Thymus (tissue), 11 donors: ENCODE measurements at regions not wholly inside any gene's neighbourhood (a gene's known extent, or its start where the extent isn't known, plus 50 kb on each side); places are given as distances from the start of the nearest gene placed in this dataset.
A peak's percentile ranks its signal among the peaks of the same experiment; 100 is the strongest.
"Not testable (repeated sequence)": the region's sequence is repeated elsewhere in the genome, so short reads cannot be mapped to it uniquely, and the experiment has no call there.

Experiments used
- DNase-seq, 9 donors: peaks; one replicate each; pipeline ENCODE4 v3.0.0-alpha.2; 2013; ENCODE audit warnings: low spot score in 9 of 9, low read depth in 6 of 9, missing footprints in 1 of 9
- H3K27ac ChIP-seq, 2 donors: one replicate each; pipeline ENCODE4 v1.5.1; 2013; ENCODE audit warnings: control low read depth in 1 of 2, low read depth in 1 of 2, low read length in 1 of 2, mild to moderate bottlenecking in 1 of 2, moderate library complexity in 1 of 2
- H3K27me3 ChIP-seq, 2 donors: one replicate each; pipeline ENCODE4 v1.5.1; 2013; ENCODE audit warnings: low read length in 1 of 2; ENCODE audit not compliant: control insufficient read depth in 2 of 2, insufficient read depth in 1 of 2
- H3K36me3 ChIP-seq, 2 donors: one replicate each; pipeline ENCODE4 v1.5.1; 2013; ENCODE audit warnings: low read length in 1 of 2, mild to moderate bottlenecking in 1 of 2, moderate library complexity in 1 of 2; ENCODE audit not compliant: control insufficient read depth in 2 of 2, insufficient read depth in 2 of 2
- H3K4me1 ChIP-seq, 2 donors: one replicate each; pipeline ENCODE4 v1.5.1; 2013; ENCODE audit warnings: low read length in 2 of 2; ENCODE audit not compliant: control insufficient read depth in 2 of 2, insufficient read depth in 2 of 2
- H3K4me3 ChIP-seq, 2 donors: one replicate each; pipeline ENCODE4 v1.5.1; 2013; ENCODE audit warnings: low read length in 2 of 2, control low read depth in 1 of 2, mild to moderate bottlenecking in 1 of 2
- H3K9me3 ChIP-seq, 2 donors: one replicate each; pipeline ENCODE4 v1.5.1; 2013; ENCODE audit warnings: low read length in 1 of 2, mild to moderate bottlenecking in 1 of 2; ENCODE audit not compliant: control insufficient read depth in 2 of 2, insufficient read depth in 1 of 2
- WGBS: extraction: QIAGEN DNeasy Blood & Tissue Kit; methylation state at CpG from one replicate; pipeline ENCODE4 v1.1.7; 2013; 5-methylcytosine and 5-hydroxymethylcytosine counted together
- donor health status: healthy.

DNA sequence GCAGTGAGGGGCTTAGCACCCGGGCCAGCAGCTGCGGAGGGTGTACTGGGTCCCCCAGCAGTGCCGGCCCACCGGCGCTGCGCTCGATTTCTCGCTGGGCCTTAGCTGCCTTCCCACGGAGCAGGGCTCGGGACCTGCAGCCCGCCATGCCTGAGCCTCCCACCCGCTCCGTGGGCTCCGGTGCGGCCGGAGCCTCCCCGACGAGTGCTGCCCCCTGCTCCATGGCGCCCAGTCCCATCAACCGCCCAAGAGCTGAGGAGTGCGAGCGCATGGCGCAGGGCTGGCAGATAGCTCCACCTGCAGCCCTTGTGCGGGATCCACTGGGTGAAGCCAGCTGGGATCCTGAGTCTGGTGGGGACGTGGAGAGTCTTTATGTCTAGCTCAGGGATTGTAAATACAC lies 813.1 kb downstream of the CCSER2 start:
- not testable (repeated sequence) for H3K4me3 ChIP-seq, H3K36me3 ChIP-seq, H3K27me3 ChIP-seq, H3K4me1 ChIP-seq, H3K9me3 ChIP-seq, DNase-seq, H3K27ac ChIP-seq
- WGBS, result 96% methylated on average over 25 of the region's 25 CpGs

DNA sequence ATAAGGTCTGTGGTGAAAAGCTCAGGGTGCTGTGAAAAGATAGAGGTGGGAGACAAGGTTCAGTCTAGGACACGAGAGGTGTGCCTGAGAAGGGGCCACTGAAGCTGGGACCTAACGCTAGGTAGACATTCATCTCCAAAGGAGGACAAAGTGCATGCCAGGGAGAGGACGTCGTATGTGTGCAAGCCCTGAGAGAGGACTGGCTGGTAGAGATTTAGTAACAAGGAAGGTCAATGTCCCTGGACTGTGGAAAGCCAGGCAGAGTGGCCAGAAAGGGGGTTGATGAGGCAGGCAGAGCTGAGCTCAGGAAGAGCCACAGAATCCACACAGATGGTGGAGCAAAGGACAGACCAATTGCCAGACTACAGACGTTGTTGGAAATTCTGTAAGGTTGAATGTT lies 817.6 kb downstream of the CCSER2 start:
- no peaks in the 10 kb centered on the region for H3K36me3 ChIP-seq
- H3K4me3 ChIP-seq, result no peak overlapping the region
- 80% methylated on average over 5 of the region's 5 CpGs for WGBS
- no peak for DNase-seq
- H3K27ac ChIP-seq, result no peak overlapping the region
- no peaks in the 10 kb centered on the region for H3K4me1 ChIP-seq
- no peaks in the 10 kb centered on the region for H3K9me3 ChIP-seq
- H3K27me3 ChIP-seq, result no peaks in the 10 kb centered on the region

DNA sequence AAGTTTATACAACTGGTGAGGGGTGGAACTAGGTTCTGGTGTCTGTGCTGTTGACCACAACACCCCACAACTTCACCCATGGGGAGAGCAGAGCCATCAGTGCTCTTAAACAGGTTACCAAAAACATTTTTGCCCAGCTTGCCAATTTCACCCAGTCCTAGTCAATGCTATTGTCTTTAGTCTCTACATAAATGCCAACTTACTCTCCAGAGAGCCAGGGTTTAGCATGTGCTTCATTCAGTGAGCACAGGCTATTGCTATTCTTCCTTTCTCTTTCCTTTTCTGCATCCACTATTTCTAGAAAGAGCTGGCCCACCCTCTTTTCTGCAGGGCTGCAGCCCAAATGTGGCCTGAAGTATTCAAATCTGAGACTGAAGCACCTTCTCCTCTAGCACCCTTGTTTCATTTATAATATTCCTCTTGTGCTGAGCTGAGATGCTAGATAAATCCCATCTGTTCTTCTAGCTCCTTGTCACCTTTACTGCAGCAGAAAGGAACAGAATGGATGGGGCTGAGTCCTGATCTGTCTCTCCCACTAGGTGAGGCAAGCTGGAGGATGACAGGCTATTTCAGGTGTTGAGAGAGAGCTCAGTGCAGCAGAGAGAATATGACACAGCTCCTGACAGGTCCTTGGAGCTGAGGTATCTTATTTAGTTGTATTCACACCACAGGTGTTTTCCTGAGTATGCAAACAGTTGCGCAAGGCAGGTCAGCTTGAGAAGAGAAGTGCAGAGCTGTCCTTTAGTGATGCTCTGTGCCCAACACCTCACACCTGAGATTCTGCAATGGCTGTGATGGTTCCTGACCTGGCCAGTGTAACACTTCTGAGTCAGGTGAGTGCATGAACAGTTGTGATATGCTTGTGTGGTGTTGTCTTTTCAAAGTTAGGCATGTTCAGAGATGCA lies 819.2 kb downstream of the CCSER2 start:
- peak in 1 of 9 donors; percentile 2 for DNase-seq
- Histone ChIP-seq H3K27me3 (no peaks in the 10 kb centered on the region), H3K27ac (no peak overlapping the region), H3K9me3 (no peaks in the 10 kb centered on the region), H3K36me3 (no peaks in the 10 kb centered on the region), H3K4me1 (no peaks in the 10 kb centered on the region), H3K4me3 (no peak overlapping the region)
- 91% methylated on average over 1 of the region's 1 CpG for WGBS

DNA sequence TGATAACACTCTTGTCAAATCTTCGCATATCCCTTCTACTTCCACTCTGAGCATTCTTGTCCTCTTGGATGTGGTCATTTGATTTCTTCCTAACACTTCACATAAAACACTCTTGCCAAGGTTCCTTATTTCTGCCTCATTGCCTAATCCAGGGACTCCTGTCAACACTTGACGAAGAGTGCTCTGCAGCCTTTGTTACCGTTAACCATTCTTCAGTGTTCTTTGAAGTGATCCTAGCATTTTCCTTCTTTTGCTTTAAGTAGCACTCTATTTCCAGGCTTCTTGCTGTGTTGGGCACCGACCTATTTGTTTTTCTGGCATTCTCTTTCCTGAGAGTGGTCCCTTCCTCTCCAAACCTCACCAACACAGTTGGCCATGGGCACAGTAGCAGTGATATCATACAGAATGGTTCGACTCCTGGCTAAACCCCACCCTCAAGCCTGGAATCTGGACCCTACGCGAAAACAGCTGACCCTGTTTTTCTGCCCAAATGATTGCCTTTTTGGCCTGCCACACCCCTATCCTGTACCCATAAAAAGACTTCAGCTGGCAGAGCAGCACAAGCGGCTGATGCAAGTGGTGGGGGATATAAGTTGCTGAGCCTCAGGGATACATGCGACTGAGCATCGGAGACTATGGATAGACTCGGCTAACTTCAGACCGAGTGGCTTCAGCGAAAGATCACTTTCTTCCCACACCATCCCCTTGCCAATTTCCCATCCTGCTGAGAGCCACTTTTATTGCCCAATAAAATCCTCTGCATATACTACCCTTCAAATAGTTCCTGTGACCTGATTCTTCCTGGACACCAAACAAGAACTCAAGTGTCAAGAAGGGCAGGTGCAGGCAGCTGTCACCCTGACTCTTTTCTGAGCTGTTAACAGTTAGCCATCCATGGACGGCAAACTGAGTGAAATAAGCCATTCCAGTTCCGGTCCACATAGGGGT lies 820.6 kb downstream of the CCSER2 start:
- Histone ChIP-seq H3K9me3 (no peaks in the 10 kb centered on the region), H3K4me3 (no peak overlapping the region), H3K36me3 (no peaks in the 10 kb centered on the region), H3K4me1 (no peaks in the 10 kb centered on the region), H3K27ac (no peak overlapping the region), H3K27me3 (no peaks in the 10 kb centered on the region)
- DNase-seq, result no peak
- WGBS, result 65% methylated on average over 15 of the region's 15 CpGs

GRCh38 chr10:85149766-85150165 lies 821.4 kb downstream of the CCSER2 start:
- Histone ChIP-seq H3K9me3 (no peaks in the 10 kb centered on the region), H3K4me3 (no peak overlapping the region), H3K36me3 (no peaks in the 10 kb centered on the region), H3K27ac (no peak overlapping the region), H3K4me1 (no peaks in the 10 kb centered on the region), H3K27me3 (no peaks in the 10 kb centered on the region)
- no peak for DNase-seq
- WGBS, result 91% methylated on average over 2 of the region's 2 CpGs

DNA sequence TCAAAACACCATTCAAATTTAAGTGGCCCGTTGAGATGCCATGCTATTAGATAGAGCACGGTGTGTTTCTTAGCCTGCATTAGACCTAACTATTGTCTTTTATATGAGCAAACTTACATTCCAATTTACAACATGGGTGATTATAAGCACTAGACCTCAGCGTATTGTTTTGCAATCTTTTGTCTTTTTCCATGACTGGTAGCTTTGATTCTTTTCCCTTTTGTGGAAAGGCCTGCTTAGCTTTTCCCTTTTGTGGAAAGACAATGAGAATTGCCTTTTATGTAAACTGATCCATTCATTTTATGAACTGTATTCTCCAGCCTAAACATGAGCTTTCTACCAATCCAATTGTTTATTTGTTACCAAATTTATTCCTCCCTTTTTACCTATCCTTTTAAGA lies 823.1 kb downstream of the CCSER2 start:
- H3K27ac ChIP-seq, result no peak overlapping the region
- no peaks in the 10 kb centered on the region for H3K9me3 ChIP-seq
- H3K36me3 ChIP-seq, result no peaks in the 10 kb centered on the region
- DNase-seq, result no peak
- no peaks in the 10 kb centered on the region for H3K4me1 ChIP-seq
- H3K27me3 ChIP-seq, result no peaks in the 10 kb centered on the region
- no peak overlapping the region for H3K4me3 ChIP-seq
- WGBS, result 78% methylated on average over 3 of the region's 3 CpGs

DNA sequence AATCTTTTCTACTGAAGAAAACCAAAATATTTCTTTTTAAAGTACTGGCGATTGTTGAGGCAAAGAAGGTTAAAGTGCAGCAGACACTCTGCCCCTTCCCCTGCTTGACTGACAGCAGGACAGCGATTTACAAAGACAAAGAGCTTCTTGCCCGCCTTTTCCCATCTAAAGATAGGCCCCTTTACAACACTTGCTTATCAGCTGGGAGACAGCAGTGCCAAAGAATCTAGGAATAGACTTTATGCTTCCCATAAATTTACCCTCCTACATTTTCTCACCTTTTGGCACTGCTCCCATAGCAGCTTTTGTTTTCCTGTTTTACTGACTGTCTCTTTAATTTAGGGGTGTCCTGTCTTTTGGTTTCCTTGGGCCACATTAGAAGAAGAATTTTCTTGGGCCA lies 824.1 kb downstream of the CCSER2 start:
- Histone ChIP-seq H3K27ac (no peak overlapping the region), H3K9me3 (no peaks in the 10 kb centered on the region), H3K4me3 (no peak overlapping the region), H3K27me3 (no peaks in the 10 kb centered on the region), H3K36me3 (no peaks in the 10 kb centered on the region), H3K4me1 (no peaks in the 10 kb centered on the region)
- 43% methylated on average over 3 of the region's 3 CpGs for WGBS
- DNase-seq, result no peak

GRCh38 chr10:85152911-85153310 lies 824.5 kb downstream of the CCSER2 start:
- Histone ChIP-seq H3K36me3 (no peaks in the 10 kb centered on the region), H3K27ac (no peak overlapping the region), H3K4me1 (no peaks in the 10 kb centered on the region), H3K27me3 (no peaks in the 10 kb centered on the region), H3K4me3 (no peak overlapping the region), H3K9me3 (no peaks in the 10 kb centered on the region)
- DNase-seq, result no peak
- WGBS, result 91% methylated on average over 1 of the region's 1 CpG

DNA sequence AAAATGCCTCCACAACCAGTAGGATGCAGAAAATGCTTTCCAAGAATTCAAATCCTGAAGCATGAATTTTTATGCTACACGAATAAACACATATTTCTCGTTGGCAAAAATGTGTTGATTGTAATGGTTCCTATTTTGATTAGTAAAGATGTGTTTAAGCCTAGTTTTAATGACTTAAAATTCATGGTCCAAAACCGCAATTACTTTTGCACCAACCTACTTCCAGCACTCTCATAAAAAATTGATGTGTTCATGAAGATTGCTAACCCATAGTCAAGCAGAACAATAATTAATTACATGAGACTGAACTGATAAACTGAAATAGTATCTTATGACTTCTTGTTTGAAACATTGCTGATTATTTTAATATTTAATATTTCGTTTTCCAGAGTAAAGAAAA lies 828.8 kb downstream of the CCSER2 start:
- H3K4me1 ChIP-seq, result no peaks in the 10 kb centered on the region
- H3K27ac ChIP-seq, result no peak overlapping the region
- H3K9me3 ChIP-seq, result no peaks in the 10 kb centered on the region
- 88% methylated on average over 4 of the region's 4 CpGs for WGBS
- H3K36me3 ChIP-seq, result no peaks in the 10 kb centered on the region
- no peak overlapping the region for H3K4me3 ChIP-seq
- no peak for DNase-seq
- H3K27me3 ChIP-seq, result no peaks in the 10 kb centered on the region
